Common myeloid progenitor, CD34-positive (primary cell): ENCODE measurements at regions not wholly inside any gene's neighbourhood (a gene's known extent, or its start where the extent isn't known, plus 50 kb on each side); places are given as distances from the start of the nearest gene placed in this dataset.

Experiments
- CTCF ChIA-PET: fragments of 350-600 bp; sonication (Branson Sonifier 250); formaldehyde crosslinking; loops from one replicate; lab custom pipeline; 2021; ENCODE audit warnings: antibody characterized with exemption; lab: Charles Lee
- POLR2A ChIA-PET: fragments of 350-600 bp; sonication (Branson Sonifier 250); formaldehyde crosslinking; loops from one replicate; lab custom pipeline; 2021; ENCODE audit warnings: antibody characterized with exemption; lab: Charles Lee
- DNase-seq, 3 donors: peaks; one replicate each; pipeline versions ENCODE4 v3.0.0 to v3.0.0-alpha.2; 2013
- H3K27ac ChIP-seq, 2 experiments: 1 replicate in 1 of 2; 2 replicates in 1 of 2; pipeline ENCODE4 v1.7.0; 2013; ENCODE audit warnings: inconsistent platforms in 2 of 2, low read length in 2 of 2, mild to moderate bottlenecking in 2 of 2, low read depth in 1 of 2, moderate library complexity in 1 of 2; ENCODE audit not compliant: severe bottlenecking in 2 of 2, insufficient read depth in 1 of 2, poor library complexity in 1 of 2
- H3K27me3 ChIP-seq, 5 experiments: replicated peaks in 2 of 5; 1 replicate in 3 of 5; 2 replicates in 2 of 5; pipeline versions ENCODE4 v1.6.1 to v1.7.0; 2013; ENCODE audit warnings: low read length in 4 of 5, mild to moderate bottlenecking in 2 of 5, moderate library complexity in 2 of 5, inconsistent platforms in 1 of 5; ENCODE audit not compliant: insufficient read depth in 5 of 5, control insufficient read depth in 4 of 5
- H3K36me3 ChIP-seq, 4 experiments: 1 replicate in 2 of 4; 2 replicates in 2 of 4; pipeline versions ENCODE4 v1.6.1 to v1.7.0; 2013; ENCODE audit warnings: low read length in 3 of 4, control low read depth in 1 of 4, mild to moderate bottlenecking in 1 of 4; ENCODE audit not compliant: control insufficient read depth in 4 of 4, insufficient read depth in 4 of 4
- H3K4me1 ChIP-seq, 4 experiments: 1 replicate in 3 of 4; 2 replicates in 1 of 4; pipeline versions ENCODE4 v1.6.1 to v1.7.1; 2013; ENCODE audit warnings: low read length in 3 of 4, mild to moderate bottlenecking in 3 of 4, control low read depth in 1 of 4, inconsistent platforms in 1 of 4, moderate library complexity in 1 of 4; ENCODE audit not compliant: control insufficient read depth in 4 of 4, insufficient read depth in 4 of 4; ENCODE audit errors: control extremely low read depth in 1 of 4
- H3K4me3 ChIP-seq, 7 experiments: 1 replicate in 4 of 7; 2 replicates in 3 of 7; pipeline versions ENCODE4 v1.5.1 to v1.7.0; 2013; ENCODE audit warnings: mild to moderate bottlenecking in 7 of 7, low read length in 6 of 7, moderate library complexity in 6 of 7, inconsistent platforms in 2 of 7, low read depth in 2 of 7, control low read depth in 1 of 7; ENCODE audit not compliant: insufficient read depth in 4 of 7, control insufficient read depth in 1 of 7; ENCODE audit errors: extremely low read depth in 1 of 7
- H3K9me3 ChIP-seq, 5 experiments: 1 replicate in 4 of 5; 2 replicates in 1 of 5; pipeline versions ENCODE4 v1.6.1 to v1.7.1; 2013; ENCODE audit warnings: low read length in 4 of 5, mild to moderate bottlenecking in 2 of 5, inconsistent platforms in 1 of 5, low read depth in 1 of 5, moderate library complexity in 1 of 5; ENCODE audit not compliant: control insufficient read depth in 4 of 5, insufficient read depth in 2 of 5; ENCODE audit errors: control extremely low read depth in 1 of 5
- WGBS: methylation state at CpG from one replicate; pipeline ENCODE4 v1.1.5; 2013; ENCODE audit not compliant: insufficient coverage; 5-methylcytosine and 5-hydroxymethylcytosine counted together

- POLR2A ChIA-PET: no interaction called here
- no peaks in the 10 kb centered on the region for H3K9me3 ChIP-seq
- no CpG with 5 or more reads among the region's 1 CpG for WGBS
- H3K36me3 ChIP-seq: no peaks in the 10 kb centered on the region
- DNase-seq: no peak
- H3K27ac ChIP-seq: no peak overlapping the region
- no peaks in the 10 kb centered on the region for H3K4me1 ChIP-seq
- CTCF ChIA-PET: no interaction called here
- H3K4me3 ChIP-seq: no peak overlapping the region
- no peaks in the 10 kb centered on the region for H3K27me3 ChIP-seq
Observed at GRCh38 chr9:103799959-103800358, 294.1 kb upstream of the SMC2 start.

- CTCF ChIA-PET: no interaction called here
- H3K4me3 ChIP-seq: no peak overlapping the region
- H3K4me1 ChIP-seq: no peaks in the 10 kb centered on the region
- POLR2A ChIA-PET: no interaction called here
- no peaks in the 10 kb centered on the region for H3K36me3 ChIP-seq
- no CpG with 5 or more reads among the region's 1 CpG for WGBS
- no peak for DNase-seq
- no peaks in the 10 kb centered on the region for H3K27me3 ChIP-seq
- H3K27ac ChIP-seq: no peak overlapping the region
- H3K9me3 ChIP-seq: no peaks in the 10 kb centered on the region
Observed at GRCh38 chr9:103802068-103802467, 292.0 kb upstream of the SMC2 start.

- WGBS: 94% methylated on average over 2 of the region's 2 CpGs
- no peak for DNase-seq
- no peaks in the 10 kb centered on the region for H3K4me1 ChIP-seq
- no peak overlapping the region for H3K4me3 ChIP-seq
- H3K27me3 ChIP-seq: no peaks in the 10 kb centered on the region
- no peak overlapping the region for H3K27ac ChIP-seq
- H3K9me3 ChIP-seq: no peaks in the 10 kb centered on the region
- CTCF ChIA-PET: no interaction called here
- POLR2A ChIA-PET: no interaction called here
- no peaks in the 10 kb centered on the region for H3K36me3 ChIP-seq
Observed at GRCh38 chr9:103803245-103803644, 290.9 kb upstream of the SMC2 start.

GRCh38 chr9:103804077-103804735, 289.9 kb upstream of the SMC2 start:
- H3K27ac ChIP-seq: no peak overlapping the region
- DNase-seq: no peak
- no peaks in the 10 kb centered on the region for H3K4me1 ChIP-seq
- no peak overlapping the region for H3K4me3 ChIP-seq
- no peaks in the 10 kb centered on the region for H3K27me3 ChIP-seq
- ChIA-PET POLR2A (no interaction called here), CTCF (no interaction called here)
- H3K9me3 ChIP-seq: no peaks in the 10 kb centered on the region
- 100% methylated on average over 1 of the region's 1 CpG for WGBS
- H3K36me3 ChIP-seq: no peaks in the 10 kb centered on the region

- no peaks in the 10 kb centered on the region for H3K4me1 ChIP-seq
- ChIA-PET POLR2A (no interaction called here), CTCF (no interaction called here)
- 100% methylated on average over 1 of the region's 3 CpGs for WGBS
- H3K27ac ChIP-seq: no peak overlapping the region
- H3K27me3 ChIP-seq: no peaks in the 10 kb centered on the region
- no peaks in the 10 kb centered on the region for H3K36me3 ChIP-seq
- no peaks in the 10 kb centered on the region for H3K9me3 ChIP-seq
- H3K4me3 ChIP-seq: no peak overlapping the region
- no peak for DNase-seq
Observed at GRCh38 chr9:103809745-103810144, 284.4 kb upstream of the SMC2 start.

- H3K4me1 ChIP-seq: no peaks in the 10 kb centered on the region
- H3K36me3 ChIP-seq: no peaks in the 10 kb centered on the region
- CTCF ChIA-PET: no interaction called here
- H3K27ac ChIP-seq: no peak overlapping the region
- DNase-seq: no peak
- H3K27me3 ChIP-seq: no peaks in the 10 kb centered on the region
- no peaks in the 10 kb centered on the region for H3K9me3 ChIP-seq
- POLR2A ChIA-PET: no interaction called here
- no peak overlapping the region for H3K4me3 ChIP-seq
Observed at GRCh38 chr9:103811462-103811861, 282.6 kb upstream of the SMC2 start.

- POLR2A ChIA-PET: no interaction called here
- no CpG with 5 or more reads among the region's 4 CpGs for WGBS
Observed at GRCh38 chr9:103816146-103816545, 278.0 kb upstream of the SMC2 start.

More at GRCh38 chr9:103816146-103816545, 278.0 kb upstream of the SMC2 start:
- Histone ChIP-seq H3K36me3 (no peaks in the 10 kb centered on the region), H3K9me3 (no peaks in the 10 kb centered on the region), H3K4me3 (no peak overlapping the region), H3K27ac (no peak overlapping the region), H3K4me1 (no peaks in the 10 kb centered on the region), H3K27me3 (no peaks in the 10 kb centered on the region)
- no peak for DNase-seq
- CTCF ChIA-PET: no interaction called here
